GM12873 (cell line): ENCODE measurements at regions not wholly inside any gene's neighbourhood (a gene's known extent, or its start where the extent isn't known, plus 50 kb on each side); places are given as distances from the start of the nearest gene placed in this dataset.

ENCODE experiments used
- TF ChIP-seq, protein P1 (sequence below): IDR thresholded peaks from 2 replicates; pipeline ENCODE4 v1.5.1; 2012; ENCODE audit warnings: low read depth, mild to moderate bottlenecking, moderate library complexity, low read length, control low read depth; ENCODE audit not compliant: insufficient read depth; ENCODE audit errors: missing control alignments

DNA sequence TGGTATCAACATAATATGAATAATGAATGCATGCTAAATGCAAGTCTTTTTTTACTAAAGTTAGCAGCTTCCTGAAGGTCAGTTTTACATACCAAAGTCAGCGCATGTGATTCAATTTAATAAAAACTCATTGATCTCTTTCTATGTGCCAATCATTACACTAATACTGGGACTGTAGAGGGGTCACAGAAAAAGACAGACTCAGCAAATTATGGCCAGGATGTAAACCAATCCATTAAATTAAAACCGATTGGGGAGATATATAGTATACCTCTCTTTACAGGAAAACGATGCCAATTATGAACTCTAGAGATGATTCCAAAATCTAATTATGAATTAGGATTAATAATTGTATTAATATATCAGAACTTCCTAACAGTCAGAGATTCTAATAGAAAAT, 624.4 kb upstream of the PCDH20 start:
- TF ChIP-seq, protein P1, sequence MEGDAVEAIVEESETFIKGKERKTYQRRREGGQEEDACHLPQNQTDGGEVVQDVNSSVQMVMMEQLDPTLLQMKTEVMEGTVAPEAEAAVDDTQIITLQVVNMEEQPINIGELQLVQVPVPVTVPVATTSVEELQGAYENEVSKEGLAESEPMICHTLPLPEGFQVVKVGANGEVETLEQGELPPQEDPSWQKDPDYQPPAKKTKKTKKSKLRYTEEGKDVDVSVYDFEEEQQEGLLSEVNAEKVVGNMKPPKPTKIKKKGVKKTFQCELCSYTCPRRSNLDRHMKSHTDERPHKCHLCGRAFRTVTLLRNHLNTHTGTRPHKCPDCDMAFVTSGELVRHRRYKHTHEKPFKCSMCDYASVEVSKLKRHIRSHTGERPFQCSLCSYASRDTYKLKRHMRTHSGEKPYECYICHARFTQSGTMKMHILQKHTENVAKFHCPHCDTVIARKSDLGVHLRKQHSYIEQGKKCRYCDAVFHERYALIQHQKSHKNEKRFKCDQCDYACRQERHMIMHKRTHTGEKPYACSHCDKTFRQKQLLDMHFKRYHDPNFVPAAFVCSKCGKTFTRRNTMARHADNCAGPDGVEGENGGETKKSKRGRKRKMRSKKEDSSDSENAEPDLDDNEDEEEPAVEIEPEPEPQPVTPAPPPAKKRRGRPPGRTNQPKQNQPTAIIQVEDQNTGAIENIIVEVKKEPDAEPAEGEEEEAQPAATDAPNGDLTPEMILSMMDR: no peak

DNA sequence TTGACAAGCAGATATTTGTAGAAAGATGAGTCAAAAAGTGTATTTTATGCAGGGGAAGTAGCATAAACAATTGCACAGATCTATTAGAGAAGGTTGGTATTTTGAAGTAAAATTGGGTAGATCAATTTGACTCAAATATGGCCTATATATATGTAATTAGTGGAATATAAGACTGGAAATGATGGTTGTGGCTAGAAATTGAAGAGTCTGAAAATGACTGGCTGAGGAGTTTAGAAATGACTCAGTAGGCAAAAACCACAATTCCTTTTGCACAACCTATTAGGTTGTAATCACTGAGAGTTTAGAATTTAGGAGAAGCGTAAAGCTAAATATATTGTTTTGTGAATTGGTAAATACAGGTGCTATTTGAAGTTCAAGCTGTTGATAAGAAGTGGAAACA, 622.6 kb upstream of the PCDH20 start:
- TF ChIP-seq, protein P1: no peak

- TF ChIP-seq, protein P1: no peak
These were observed 620.3 kb upstream of the PCDH20 start for GRCh38 chr13:62035981-62036380.

GRCh38 chr13:62033934-62034333, 618.3 kb upstream of the PCDH20 start:
- TF ChIP-seq, protein P1: no peak

GRCh38 chr13:62022369-62022768, 606.7 kb upstream of the PCDH20 start:
- TF ChIP-seq, protein P1: no peak

DNA sequence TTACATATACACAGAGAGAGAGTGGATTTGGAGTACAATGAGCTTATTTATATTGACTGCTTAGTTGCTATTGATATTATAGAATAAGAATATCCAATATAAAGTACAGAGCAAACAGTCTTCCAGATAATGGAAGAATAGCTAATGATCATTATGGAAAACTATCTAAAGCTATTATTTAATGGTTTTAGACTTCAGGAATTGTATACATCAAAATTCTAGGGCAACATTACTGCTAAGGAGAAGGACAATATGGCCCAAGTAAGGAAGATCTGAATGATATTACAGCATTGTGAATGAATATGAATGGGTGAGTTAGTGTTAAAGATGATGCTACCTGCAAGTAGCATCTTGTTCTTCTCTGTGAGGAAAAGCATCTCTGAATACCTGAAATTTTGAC, 604.2 kb upstream of the PCDH20 start:
- TF ChIP-seq, protein P1: no peak

DNA sequence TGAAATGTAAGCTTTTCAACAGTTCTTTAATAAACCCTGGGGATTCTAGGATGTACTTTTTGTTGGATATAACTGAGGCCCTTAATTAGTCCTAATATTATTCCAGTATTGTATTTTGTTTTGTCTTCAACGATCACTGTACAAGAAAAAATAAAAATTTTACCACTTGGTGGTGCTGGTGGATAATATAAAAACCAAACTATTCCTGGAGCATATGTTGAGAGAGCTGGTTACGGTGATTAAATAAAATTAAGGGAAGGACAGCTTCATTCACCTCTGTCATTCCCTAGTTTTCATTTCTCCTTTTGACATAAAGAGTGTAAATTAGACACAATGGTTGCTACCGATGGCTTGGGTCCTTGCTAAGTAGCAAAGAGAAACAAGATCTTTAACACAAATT, 598.6 kb upstream of the PCDH20 start:
- TF ChIP-seq, protein P1: peak; percentile 7
